GM12873 (cell line): ENCODE measurements at regions not wholly inside any gene's neighbourhood (a gene's known extent, or its start where the extent isn't known, plus 50 kb on each side); places are given as distances from the start of the nearest gene placed in this dataset.

ENCODE experiments used
- CTCF ChIP-seq: IDR thresholded peaks from 2 replicates; pipeline ENCODE4 v1.5.1; 2012; ENCODE audit warnings: low read depth, mild to moderate bottlenecking, moderate library complexity, low read length, control low read depth; ENCODE audit not compliant: insufficient read depth; ENCODE audit errors: missing control alignments

GRCh38 chr6:22980446-22980845, 411.1 kb downstream of the HDGFL1 start:
- no peak for TF ChIP-seq CTCF

DNA sequence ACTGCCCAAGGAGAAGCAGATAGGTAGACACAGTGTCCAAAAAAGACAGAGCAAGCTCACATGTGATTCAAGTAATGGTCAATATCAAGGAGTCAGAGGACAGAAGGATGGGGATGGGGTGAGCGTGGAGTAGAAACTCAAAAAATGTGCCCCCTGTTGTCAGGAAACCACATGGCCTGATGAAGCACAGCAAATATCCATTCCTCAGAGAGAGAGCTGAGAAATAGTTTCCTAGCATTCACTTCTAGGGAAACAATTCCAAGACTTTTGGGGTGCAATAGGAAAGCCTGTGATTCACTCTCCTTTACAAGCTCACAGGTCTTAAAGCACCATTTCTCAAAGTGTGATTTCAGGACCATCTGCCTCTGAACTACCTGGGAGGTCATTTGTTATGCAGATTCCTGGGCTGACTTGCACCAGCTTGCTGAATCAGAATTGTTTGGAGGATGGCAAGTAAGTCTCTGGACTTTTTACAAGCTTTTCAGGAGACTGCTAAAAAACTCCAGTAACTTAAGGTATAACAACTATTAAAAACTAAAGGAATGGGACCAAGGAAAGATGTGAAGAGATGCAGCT, 432.8 kb downstream of the HDGFL1 start:
- TF ChIP-seq CTCF: no peak

DNA sequence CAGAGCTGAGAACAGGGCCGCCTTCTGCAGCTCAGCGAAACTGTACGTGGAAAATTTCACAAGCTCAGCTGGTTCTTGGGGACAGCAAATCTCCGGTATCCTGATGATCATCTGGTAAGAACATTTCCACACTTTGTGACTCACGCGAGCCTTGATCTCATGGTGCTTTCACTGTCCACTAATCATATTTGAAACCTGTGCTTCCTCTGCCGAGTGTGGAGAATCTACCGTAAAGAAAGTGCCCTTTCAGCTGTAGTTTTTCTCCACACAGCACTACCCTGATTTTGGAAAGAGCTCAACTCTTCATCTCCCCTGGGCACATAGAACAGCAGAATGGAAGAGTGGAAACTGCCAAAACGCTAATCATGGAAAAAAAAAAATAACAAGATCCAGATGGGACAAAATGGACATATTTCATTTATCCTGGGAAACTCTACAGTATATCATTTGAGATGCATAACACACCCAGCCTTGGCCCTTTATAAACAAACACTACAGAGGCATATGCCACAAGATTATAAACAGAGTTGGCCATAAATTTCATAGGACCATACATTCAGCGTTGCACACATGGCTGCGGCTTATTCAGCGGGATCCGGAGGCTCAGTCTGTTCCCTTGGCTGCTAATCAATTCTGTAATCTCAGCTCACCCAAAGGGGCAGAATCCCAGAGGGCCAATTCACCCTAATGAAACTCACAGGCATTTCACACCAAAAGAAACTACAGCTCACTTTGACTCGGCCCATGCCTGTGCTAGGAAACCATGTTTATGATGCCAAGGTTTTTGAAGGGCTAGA, 434.5 kb downstream of the HDGFL1 start:
- no peak for TF ChIP-seq CTCF

- no peak for TF ChIP-seq CTCF
These were observed 437.3 kb downstream of the HDGFL1 start for GRCh38 chr6:23006656-23007055.

DNA sequence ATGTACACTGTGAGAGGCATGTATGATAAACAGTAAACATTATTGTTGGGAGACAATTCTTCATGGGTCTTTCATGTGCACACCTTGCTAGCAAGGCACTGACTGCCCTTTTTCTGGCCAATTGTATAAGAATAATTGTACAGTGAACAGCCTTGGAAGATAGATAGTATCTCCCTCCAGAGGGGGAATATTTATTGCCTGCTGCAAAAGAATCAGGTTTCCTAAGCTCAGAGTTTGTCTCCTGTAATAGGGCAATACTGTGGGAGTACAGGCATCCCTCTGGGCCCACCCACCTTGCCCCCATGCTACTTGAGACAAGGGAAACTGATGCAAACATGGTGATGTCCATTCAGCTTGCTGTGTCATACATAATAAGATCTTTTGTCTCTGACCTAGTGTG, 442.2 kb downstream of the HDGFL1 start:
- no peak for TF ChIP-seq CTCF

DNA sequence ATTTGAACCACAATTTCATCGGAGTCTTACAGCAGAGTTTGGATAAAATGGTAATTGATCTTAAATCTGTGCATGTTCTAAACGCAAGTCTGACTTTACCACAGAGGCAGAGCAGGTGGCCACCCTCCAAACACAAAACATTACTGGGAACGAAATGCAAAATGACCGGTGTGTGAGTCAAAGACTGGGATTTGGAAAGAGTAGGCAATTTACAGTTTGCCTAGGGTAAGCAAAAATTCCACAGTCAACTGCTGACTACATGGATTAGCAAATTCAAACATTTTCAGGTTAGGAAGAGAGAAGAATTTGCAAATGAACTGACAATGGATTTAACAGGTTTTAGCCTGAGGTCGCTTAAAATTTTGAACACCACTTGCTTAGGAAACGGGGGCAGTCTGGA, 444.4 kb downstream of the HDGFL1 start:
- no peak for TF ChIP-seq CTCF

DNA sequence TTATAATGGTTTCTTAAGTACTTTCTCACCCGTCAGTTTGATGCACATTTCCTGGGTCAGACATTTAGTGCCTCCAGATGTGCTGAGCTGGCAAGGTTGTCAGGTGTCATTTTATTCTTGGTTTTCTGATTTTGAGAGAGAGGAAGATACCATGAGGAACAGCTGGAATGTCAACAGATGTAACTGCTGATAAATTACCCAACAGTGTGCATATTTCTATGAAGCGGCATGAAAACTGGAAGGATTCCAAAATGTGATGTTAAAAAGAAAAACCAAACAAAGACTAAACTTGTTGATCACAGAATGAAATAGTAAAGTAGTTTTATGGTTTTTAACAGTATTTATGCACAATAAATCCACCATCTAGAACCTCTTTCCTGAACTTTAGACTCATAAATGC, 447.3 kb downstream of the HDGFL1 start:
- TF ChIP-seq CTCF: no peak
